ENCODE measurements at regions not wholly inside any gene's neighbourhood (a gene's known extent, or its start where the extent isn't known, plus 50 kb on each side); places are given as distances from the start of the nearest gene placed in this dataset.

DNA sequence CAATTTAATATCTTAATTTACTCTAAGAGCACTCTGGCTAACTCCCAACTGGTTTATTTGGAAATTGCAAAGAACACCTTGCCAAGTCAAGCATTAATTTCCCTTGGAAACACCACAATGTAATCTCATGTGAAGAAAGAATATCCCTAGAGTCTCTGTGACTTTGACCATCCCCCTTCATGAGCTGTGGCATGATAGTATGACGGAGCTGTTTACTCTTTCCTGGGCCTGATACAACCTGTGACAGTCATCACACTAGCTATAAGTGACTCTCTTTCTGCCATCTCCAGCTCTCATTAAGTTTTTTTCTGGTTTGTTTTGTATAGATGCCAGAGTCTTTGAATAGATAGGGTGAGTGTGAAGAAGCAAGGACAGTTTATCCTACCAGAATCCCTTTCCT, 470.3 kb upstream of the JARID2 start (continued):
- no peak for TF ChIP-seq CHD4 (IDR thresholded peaks at IDR 0.05; ENCODE audit: borderline replicate concordance, low read length)
- TF ChIP-seq, protein P1, sequence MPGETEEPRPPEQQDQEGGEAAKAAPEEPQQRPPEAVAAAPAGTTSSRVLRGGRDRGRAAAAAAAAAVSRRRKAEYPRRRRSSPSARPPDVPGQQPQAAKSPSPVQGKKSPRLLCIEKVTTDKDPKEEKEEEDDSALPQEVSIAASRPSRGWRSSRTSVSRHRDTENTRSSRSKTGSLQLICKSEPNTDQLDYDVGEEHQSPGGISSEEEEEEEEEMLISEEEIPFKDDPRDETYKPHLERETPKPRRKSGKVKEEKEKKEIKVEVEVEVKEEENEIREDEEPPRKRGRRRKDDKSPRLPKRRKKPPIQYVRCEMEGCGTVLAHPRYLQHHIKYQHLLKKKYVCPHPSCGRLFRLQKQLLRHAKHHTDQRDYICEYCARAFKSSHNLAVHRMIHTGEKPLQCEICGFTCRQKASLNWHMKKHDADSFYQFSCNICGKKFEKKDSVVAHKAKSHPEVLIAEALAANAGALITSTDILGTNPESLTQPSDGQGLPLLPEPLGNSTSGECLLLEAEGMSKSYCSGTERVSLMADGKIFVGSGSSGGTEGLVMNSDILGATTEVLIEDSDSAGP (CRISPR knock-in tag; IDR thresholded peaks at IDR 0.05; ENCODE audit: borderline replicate concordance), result no peak
- TF ChIP-seq, protein P2, sequence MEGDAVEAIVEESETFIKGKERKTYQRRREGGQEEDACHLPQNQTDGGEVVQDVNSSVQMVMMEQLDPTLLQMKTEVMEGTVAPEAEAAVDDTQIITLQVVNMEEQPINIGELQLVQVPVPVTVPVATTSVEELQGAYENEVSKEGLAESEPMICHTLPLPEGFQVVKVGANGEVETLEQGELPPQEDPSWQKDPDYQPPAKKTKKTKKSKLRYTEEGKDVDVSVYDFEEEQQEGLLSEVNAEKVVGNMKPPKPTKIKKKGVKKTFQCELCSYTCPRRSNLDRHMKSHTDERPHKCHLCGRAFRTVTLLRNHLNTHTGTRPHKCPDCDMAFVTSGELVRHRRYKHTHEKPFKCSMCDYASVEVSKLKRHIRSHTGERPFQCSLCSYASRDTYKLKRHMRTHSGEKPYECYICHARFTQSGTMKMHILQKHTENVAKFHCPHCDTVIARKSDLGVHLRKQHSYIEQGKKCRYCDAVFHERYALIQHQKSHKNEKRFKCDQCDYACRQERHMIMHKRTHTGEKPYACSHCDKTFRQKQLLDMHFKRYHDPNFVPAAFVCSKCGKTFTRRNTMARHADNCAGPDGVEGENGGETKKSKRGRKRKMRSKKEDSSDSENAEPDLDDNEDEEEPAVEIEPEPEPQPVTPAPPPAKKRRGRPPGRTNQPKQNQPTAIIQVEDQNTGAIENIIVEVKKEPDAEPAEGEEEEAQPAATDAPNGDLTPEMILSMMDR (CRISPR knock-in tag; IDR thresholded peaks at IDR 0.05), result no peak
- TF ChIP-seq NRL (CRISPR knock-in tag; IDR thresholded peaks at IDR 0.05; ENCODE audit: borderline replicate concordance), result no peak

GRCh38 chr6:14776307-14776706, 469.6 kb upstream of the JARID2 start:
- H3K4me3 ChIP-seq (replicated peaks in 1 of 3; ENCODE audit: insufficient read depth in 1 of 3, low read depth in 2 of 3, low read length in 3 of 3), result no peak overlapping the region
- CTCF ChIA-PET (ENCODE audit: low intra/inter-chr PET ratio, low total read pairs), result no interaction called here
- TF ChIP-seq ELF4 (CRISPR knock-in tag; IDR thresholded peaks at IDR 0.05; ENCODE audit: borderline replicate concordance), result no peak
- no peak for TF ChIP-seq ZNF234 (CRISPR knock-in tag; conservative IDR thresholded peaks at IDR 0.05)
- TF ChIP-seq ZNF547 (CRISPR knock-in tag; IDR thresholded peaks at IDR 0.05), result no peak
- no peak for TF ChIP-seq NFE2 (CRISPR knock-in tag; IDR thresholded peaks at IDR 0.05)
- TF ChIP-seq CEBPB (IDR thresholded peaks at IDR 0.05; ENCODE audit: borderline replicate concordance, low read depth, low read length), result no peak
- no peak for TF ChIP-seq ZNF530 (CRISPR knock-in tag; IDR thresholded peaks at IDR 0.05; ENCODE audit: low read depth)
- TF ChIP-seq, protein P3, sequence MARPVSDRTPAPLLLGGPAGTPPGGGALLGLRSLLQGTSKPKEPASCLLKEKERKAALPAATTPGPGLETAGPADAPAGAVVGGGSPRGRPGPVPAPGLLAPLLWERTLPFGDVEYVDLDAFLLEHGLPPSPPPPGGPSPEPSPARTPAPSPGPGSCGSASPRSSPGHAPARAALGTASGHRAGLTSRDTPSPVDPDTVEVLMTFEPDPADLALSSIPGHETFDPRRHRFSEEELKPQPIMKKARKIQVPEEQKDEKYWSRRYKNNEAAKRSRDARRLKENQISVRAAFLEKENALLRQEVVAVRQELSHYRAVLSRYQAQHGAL (CRISPR knock-in tag; IDR thresholded peaks at IDR 0.05; ENCODE audit: not compliant biosample characterization), result no peak
- TF ChIP-seq ZNF776 (CRISPR knock-in tag; IDR thresholded peaks at IDR 0.05), result no peak
- no peak for TF ChIP-seq MAFK (conservative IDR thresholded peaks at IDR 0.05 in 1 of 2, IDR thresholded peaks at IDR 0.05 in 1 of 2; ENCODE audit: low read length in 2 of 2)
- no peak for TF ChIP-seq HOMEZ (CRISPR knock-in tag; IDR thresholded peaks at IDR 0.05; ENCODE audit: low read depth)
- no peak for TF ChIP-seq ZNF280D (CRISPR knock-in tag; IDR thresholded peaks at IDR 0.05)

More at GRCh38 chr6:14776307-14776706, 469.6 kb upstream of the JARID2 start:
- H3K4me2 ChIP-seq (ENCODE audit: low read depth, low read length), result no peak overlapping the region
- POLR2A ChIA-PET, result no interaction called here
- no peaks in the 10 kb centered on the region for H3K4me1 ChIP-seq (ENCODE audit: insufficient read depth, low read length)
- no TSS peak for BruUV-seq (replicated peaks)
- ATAC-seq (no peak), FAIRE-seq (no peak), DNase-seq (ENCODE audit: low spot score) (no peak)
- no peaks in the 10 kb centered on the region for H3K79me2 ChIP-seq (ENCODE audit: insufficient read depth, low read length)
- no peaks in the 10 kb centered on the region for H3K27me3 ChIP-seq (ENCODE audit: control insufficient read depth in 1 of 2, insufficient read depth in 2 of 2, low read length in 2 of 2)
- H3K9ac ChIP-seq (ENCODE audit: insufficient read depth, low read depth, low read length), result no peak overlapping the region
- intact Hi-C loops (cut with micrococcal nuclease; ENCODE audit: unreplicated experiment) (no loop called here), in situ Hi-C loops (cut with HindIII; ENCODE audit: extremely low pct_ligation_motif_present, low pct_unique_long_range_greater_than_20kb) (no loop called here)
- 19% methylated on average over 3 of the region's 3 CpGs for WGBS (ENCODE audit: low lambda C conversion rate)
- H3K36me3 ChIP-seq (replicated peaks in 1 of 2; ENCODE audit: control insufficient read depth in 1 of 2, insufficient read depth in 2 of 2, low read length in 2 of 2), result no peaks in the 10 kb centered on the region
- no peaks in the 10 kb centered on the region for H4K20me1 ChIP-seq (ENCODE audit: insufficient read depth, low read length)
- no peaks in the 10 kb centered on the region for H3K9me3 ChIP-seq (ENCODE audit: low read length)
- H3K27ac ChIP-seq (ENCODE audit: extremely low read length, insufficient read depth, low read length), result no peak overlapping the region
- H2AFZ ChIP-seq (ENCODE audit: low read length), result no peak overlapping the region

Data from HepG2 (cell line).